ENCODE measurements at regions not wholly inside any gene's neighbourhood (a gene's known extent, or its start where the extent isn't known, plus 50 kb on each side); places are given as distances from the start of the nearest gene placed in this dataset.
"Not testable (repeated sequence)": the region's sequence is repeated elsewhere in the genome, so short reads cannot be mapped to it uniquely, and the experiment has no call there.

- no peaks in the 10 kb centered on the region for H3K79me2 ChIP-seq (ENCODE audit: low read length)
- TF ChIP-seq CTCF (IDR thresholded peaks at IDR 0.05; ENCODE audit: low read depth, low read length) (no peak), EZH2phosphoT487 (IDR thresholded peaks at IDR 0.05; ENCODE audit: low read depth) (no peak)
- peaks cover 19% of the 10 kb centered on the region for H3K4me1 ChIP-seq (ENCODE audit: low read length)
- H3K36me3 ChIP-seq (replicated peaks; ENCODE audit: low read depth, low read length), result no peaks in the 10 kb centered on the region
- H3K4me3 ChIP-seq (ENCODE audit: low read length), result no peak overlapping the region
- no peaks in the 10 kb centered on the region for H3K9me3 ChIP-seq (ENCODE audit: insufficient read depth, low read length)
- H3K27ac ChIP-seq (ENCODE audit: low read length), result no peak overlapping the region
- no peak overlapping the region for H3K9ac ChIP-seq (ENCODE audit: low read length)
- H2AFZ ChIP-seq (ENCODE audit: low read depth, low read length), result no peak overlapping the region
- H3K27me3 ChIP-seq (ENCODE audit: low read depth, low read length), result peaks cover 12% of the 10 kb centered on the region
- no peak overlapping the region for H3K4me2 ChIP-seq (ENCODE audit: low read length)
- H4K20me1 ChIP-seq (ENCODE audit: insufficient read depth, low read length), result no peaks in the 10 kb centered on the region
Observed at GRCh38 chr11:71370020-71370747, 78.0 kb downstream of the DHCR7 start.

DNA sequence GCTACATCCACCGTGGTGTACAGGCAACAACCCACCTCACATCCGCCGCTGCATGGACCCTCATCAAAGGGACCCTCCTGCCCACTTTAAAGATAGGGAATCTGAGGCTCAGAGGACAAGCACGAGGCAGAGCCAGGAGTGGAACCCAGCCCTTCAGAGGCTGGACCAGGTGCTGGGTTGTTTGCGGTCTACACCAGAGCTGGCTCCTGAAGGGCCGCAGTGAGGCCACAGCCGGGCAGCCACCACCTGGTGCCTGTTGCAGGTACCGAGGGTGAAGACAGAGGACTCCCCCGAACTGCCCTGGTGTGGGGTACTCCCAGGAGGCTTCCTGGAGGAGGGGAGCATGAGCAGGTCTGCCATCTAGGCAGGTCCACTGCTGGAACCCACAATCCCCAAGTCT is 78.8 kb downstream of the DHCR7 start:
- Histone ChIP-seq H3K9ac (ENCODE audit: low read length) (no peak overlapping the region), H3K9me3 (ENCODE audit: insufficient read depth, low read length) (no peaks in the 10 kb centered on the region), H4K20me1 (ENCODE audit: insufficient read depth, low read length) (no peaks in the 10 kb centered on the region), H3K4me1 (ENCODE audit: low read length) (peaks cover 18% of the 10 kb centered on the region), H3K4me2 (ENCODE audit: low read length) (no peak overlapping the region), H3K27me3 (ENCODE audit: low read depth, low read length) (peaks cover 8% of the 10 kb centered on the region; the same call in 1 of the 2 replicates), H3K79me2 (ENCODE audit: low read length) (no peaks in the 10 kb centered on the region), H3K4me3 (ENCODE audit: low read length) (no peak overlapping the region), H3K27ac (ENCODE audit: low read length) (no peak overlapping the region), H3K36me3 (replicated peaks; ENCODE audit: low read depth, low read length) (no peaks in the 10 kb centered on the region), H2AFZ (ENCODE audit: low read depth, low read length) (no peak overlapping the region)
- no peak for TF ChIP-seq EZH2phosphoT487 (IDR thresholded peaks at IDR 0.05; ENCODE audit: low read depth)
- no peak for TF ChIP-seq CTCF (IDR thresholded peaks at IDR 0.05; ENCODE audit: low read depth, low read length)

DNA sequence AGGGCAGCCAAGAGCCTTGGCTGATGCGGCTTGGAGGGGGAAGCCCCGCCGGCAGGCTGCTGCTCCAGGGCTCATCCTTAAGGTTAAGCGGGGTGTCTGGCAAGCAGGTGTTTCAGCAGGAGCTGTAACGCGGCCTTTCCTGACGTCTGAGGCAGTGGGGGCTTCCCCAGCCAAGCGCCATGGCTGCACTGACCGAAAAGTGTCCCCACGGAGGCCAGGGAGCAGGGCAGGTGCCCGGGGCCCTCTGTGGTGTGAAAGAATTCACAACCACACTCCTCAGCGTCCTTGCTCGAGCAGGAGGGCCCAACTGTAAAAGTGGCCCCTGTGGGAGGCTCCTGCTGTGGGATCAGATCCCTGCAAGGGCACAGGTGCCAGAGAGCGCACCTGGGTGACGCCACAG is 79.2 kb downstream of the DHCR7 start:
- no peak overlapping the region for H3K9ac ChIP-seq (ENCODE audit: low read length)
- no peak overlapping the region for H3K27ac ChIP-seq (ENCODE audit: low read length)
- H3K36me3 ChIP-seq (replicated peaks; ENCODE audit: low read depth, low read length), result no peaks in the 10 kb centered on the region
- TF ChIP-seq EZH2phosphoT487 (IDR thresholded peaks at IDR 0.05; ENCODE audit: low read depth) (no peak), CTCF (IDR thresholded peaks at IDR 0.05; ENCODE audit: low read depth, low read length) (no peak)
- H3K4me2 ChIP-seq (ENCODE audit: low read length), result no peak overlapping the region
- no peaks in the 10 kb centered on the region for H4K20me1 ChIP-seq (ENCODE audit: insufficient read depth, low read length)
- peaks cover 13% of the 10 kb centered on the region for H3K4me1 ChIP-seq (ENCODE audit: low read length)
- H3K9me3 ChIP-seq (ENCODE audit: insufficient read depth, low read length), result no peaks in the 10 kb centered on the region
- no peak overlapping the region for H3K4me3 ChIP-seq (ENCODE audit: low read length)
- H3K79me2 ChIP-seq (ENCODE audit: low read length), result no peaks in the 10 kb centered on the region
- H3K27me3 ChIP-seq (ENCODE audit: low read depth, low read length), result peaks cover 8% of the 10 kb centered on the region; the same call in 1 of the 2 replicates
- no peak overlapping the region for H2AFZ ChIP-seq (ENCODE audit: low read depth, low read length)

- Histone ChIP-seq H3K79me2 (ENCODE audit: low read length) (no peaks in the 10 kb centered on the region), H3K4me1 (ENCODE audit: low read length) (peaks cover 1% of the 10 kb centered on the region), H3K4me3 (ENCODE audit: low read length) (no peak overlapping the region), H3K27me3 (ENCODE audit: low read depth, low read length) (peaks cover 8% of the 10 kb centered on the region; the same call in 1 of the 2 replicates), H4K20me1 (ENCODE audit: insufficient read depth, low read length) (no peaks in the 10 kb centered on the region), H3K27ac (ENCODE audit: low read length) (no peak overlapping the region), H2AFZ (ENCODE audit: low read depth, low read length) (no peak overlapping the region), H3K9me3 (ENCODE audit: insufficient read depth, low read length) (no peaks in the 10 kb centered on the region), H3K36me3 (replicated peaks; ENCODE audit: low read depth, low read length) (no peaks in the 10 kb centered on the region), H3K9ac (ENCODE audit: low read length) (no peak overlapping the region), H3K4me2 (ENCODE audit: low read length) (no peak overlapping the region)
- no peak for TF ChIP-seq CTCF (IDR thresholded peaks at IDR 0.05; ENCODE audit: low read depth, low read length)
- no peak for TF ChIP-seq EZH2phosphoT487 (IDR thresholded peaks at IDR 0.05; ENCODE audit: low read depth)
Observed at GRCh38 chr11:71367756-71368155, 80.4 kb downstream of the DHCR7 start.

DNA sequence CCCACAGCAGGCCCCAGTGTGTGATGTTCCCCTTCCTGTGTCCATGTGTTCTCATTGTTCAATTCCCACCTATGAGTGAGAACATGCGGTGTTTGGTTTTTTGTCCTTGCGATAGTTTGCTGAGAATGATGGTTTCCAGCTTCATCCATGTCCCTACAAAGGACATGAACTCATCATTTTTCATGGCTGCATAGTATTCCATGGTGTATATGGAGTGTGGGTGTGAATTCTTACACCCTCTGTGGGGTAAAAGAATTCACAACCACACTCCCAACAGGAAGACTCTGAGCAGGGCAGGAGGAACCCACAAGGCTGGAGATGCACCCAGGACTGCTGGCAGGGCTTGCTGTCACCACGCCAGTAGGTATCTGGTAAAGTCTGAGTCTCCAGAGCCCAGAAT is 80.9 kb downstream of the DHCR7 start:
- not testable (repeated sequence) for H3K9me3 ChIP-seq (ENCODE audit: insufficient read depth, low read length); H3K27ac ChIP-seq (ENCODE audit: low read length); H3K4me3 ChIP-seq (ENCODE audit: low read length); H3K27me3 ChIP-seq (ENCODE audit: low read depth, low read length); H3K9ac ChIP-seq (ENCODE audit: low read length); H4K20me1 ChIP-seq (ENCODE audit: insufficient read depth, low read length); H3K36me3 ChIP-seq (replicated peaks; ENCODE audit: low read depth, low read length); H3K4me2 ChIP-seq (ENCODE audit: low read length); H2AFZ ChIP-seq (ENCODE audit: low read depth, low read length); H3K79me2 ChIP-seq (ENCODE audit: low read length); H3K4me1 ChIP-seq (ENCODE audit: low read length)

Data from OCI-LY3 (cell line).